ENCODE measurements at regions not wholly inside any gene's neighbourhood (a gene's known extent, or its start where the extent isn't known, plus 50 kb on each side); places are given as distances from the start of the nearest gene placed in this dataset.

- TF ChIP-seq POLR2AphosphoS5 (IDR thresholded peaks at IDR 0.05), result no peak
- no peak for TF ChIP-seq CTCF (IDR thresholded peaks at IDR 0.05 in 8 of 11, conservative IDR thresholded peaks at IDR 0.05 in 3 of 11)
- Histone ChIP-seq H3K9me3 (peaks cover 0 to 17% (median 13%) of the 10 kb centered on the region in 8 donors), H3K27me3 (replicated peaks in 1 of 7) (peaks cover 0 to 5% (median 0%) of the 10 kb centered on the region in 7 donors), H3K4me1 (no peaks in the 10 kb centered on the region), H3K4me3 (no peak overlapping the region), H3K27ac (no peak overlapping the region), H3K36me3 (no peaks in the 10 kb centered on the region)
- intact Hi-C loops (cut with DNase I; ENCODE audit: low total_unique reads), result no loop called here
- no peak for DNase-seq
- WGBS, 5 donors, result 81 to 88% (median 86%) methylated on average over 7 of the region's 7 CpGs
Measured at GRCh38 chr6:3961581-3962215, 112.5 kb downstream of the FAM50B start.

GRCh38 chr6:3962291-3963280 is 113.4 kb downstream of the FAM50B start:
- Histone ChIP-seq H3K27me3 (replicated peaks in 1 of 7) (peaks cover 0 to 1% (median 0%) of the 10 kb centered on the region in 7 donors), H3K27ac (no peak overlapping the region), H3K36me3 (no peaks in the 10 kb centered on the region), H3K4me1 (no peaks in the 10 kb centered on the region), H3K4me3 (no peak overlapping the region), H3K9me3 (peaks cover 0 to 12% (median 9%) of the 10 kb centered on the region in 8 donors)
- intact Hi-C loops (cut with DNase I; ENCODE audit: low total_unique reads), result no loop called here
- WGBS, 5 donors, result 86 to 93% (median 90%) methylated on average over 7 of the region's 7 CpGs
- no peak for DNase-seq
- no peak for TF ChIP-seq POLR2AphosphoS5 (IDR thresholded peaks at IDR 0.05)
- no peak for TF ChIP-seq POLR2A (IDR thresholded peaks at IDR 0.05)
- TF ChIP-seq CTCF (IDR thresholded peaks at IDR 0.05 in 8 of 11, conservative IDR thresholded peaks at IDR 0.05 in 3 of 11), result no peak

- no peak overlapping the region for H3K27ac ChIP-seq
- no peak overlapping the region for H3K4me3 ChIP-seq
- intact Hi-C loops (cut with DNase I; ENCODE audit: low total_unique reads), result no loop called here
- H3K9me3 ChIP-seq, result peaks cover 0 to 4% (median under 1%) of the 10 kb centered on the region in 8 donors
- H3K27me3 ChIP-seq (replicated peaks in 1 of 7), result no peaks in the 10 kb centered on the region
- H3K36me3 ChIP-seq, result no peaks in the 10 kb centered on the region
- no peak for TF ChIP-seq CTCF (IDR thresholded peaks at IDR 0.05 in 8 of 11, conservative IDR thresholded peaks at IDR 0.05 in 3 of 11)
- no peaks in the 10 kb centered on the region for H3K4me1 ChIP-seq
- DNase-seq, result no peak
- WGBS, 5 donors, result 81 to 89% (median 88%) methylated on average over 4 of the region's 4 CpGs
Measured at GRCh38 chr6:3963426-3963825, 114.3 kb downstream of the FAM50B start.

GRCh38 chr6:3965071-3965718 is 113.7 kb downstream of the FAM217A start:
- WGBS, 5 donors, result 72 to 83% (median 75%) methylated on average over 12 of the region's 12 CpGs
- H3K36me3 ChIP-seq, result no peaks in the 10 kb centered on the region
- H3K27ac ChIP-seq, result no peak overlapping the region
- no peaks in the 10 kb centered on the region for H3K27me3 ChIP-seq (replicated peaks in 1 of 7)
- no peak overlapping the region for H3K4me3 ChIP-seq
- intact Hi-C loops (cut with DNase I; ENCODE audit: low total_unique reads), result no loop called here
- no peaks in the 10 kb centered on the region for H3K4me1 ChIP-seq
- no peak for TF ChIP-seq POLR2AphosphoS5 (IDR thresholded peaks at IDR 0.05)
- TF ChIP-seq POLR2A (IDR thresholded peaks at IDR 0.05), result no peak
- TF ChIP-seq CTCF (IDR thresholded peaks at IDR 0.05 in 8 of 11, conservative IDR thresholded peaks at IDR 0.05 in 3 of 11), result no peak
- H3K9me3 ChIP-seq, result no peaks in the 10 kb centered on the region
- DNase-seq, result no peak
